ENCODE measurements at regions not wholly inside any gene's neighbourhood (a gene's known extent, or its start where the extent isn't known, plus 50 kb on each side); places are given as distances from the start of the nearest gene placed in this dataset.

DNA sequence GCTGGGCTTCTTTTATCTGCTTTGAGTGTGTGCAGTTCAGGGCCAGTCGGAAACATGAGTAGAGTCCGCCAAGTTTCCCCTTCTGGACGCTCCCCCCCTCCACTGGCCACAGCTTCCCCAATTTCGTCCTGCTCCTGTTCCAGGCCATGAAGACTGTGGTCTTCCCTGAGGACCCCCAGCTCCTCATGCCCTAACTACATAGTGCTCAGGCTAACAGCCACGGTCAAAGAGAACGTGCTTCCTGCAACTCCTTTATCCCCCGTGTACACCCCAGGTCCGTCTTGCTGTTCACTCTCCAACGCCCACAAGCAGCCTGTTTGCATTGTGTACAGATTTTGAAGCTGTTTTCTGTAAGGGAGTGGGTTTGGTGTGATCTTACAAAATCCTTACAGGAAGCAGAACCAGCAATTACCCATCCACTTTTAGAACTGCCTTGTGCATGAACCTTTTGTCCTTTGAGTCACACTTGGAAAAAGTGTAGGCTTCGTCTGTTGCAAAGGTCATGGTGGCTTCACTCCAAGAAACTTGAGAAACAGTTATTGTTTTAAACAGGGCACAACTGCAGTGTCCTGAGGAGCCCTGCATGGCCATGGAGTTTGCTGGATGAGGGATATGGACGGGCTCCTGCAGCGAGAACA is 77.0 kb upstream of the FAM20C start:
- H3K9me3 ChIP-seq, result no peaks in the 10 kb centered on the region
- H3K27me3 ChIP-seq (ENCODE audit: low read depth), result no peaks in the 10 kb centered on the region
- intact Hi-C loops (cut with DNase I), result no loop called here
- no peak overlapping the region for H3K4me3 ChIP-seq
- DNase-seq (no peak), ATAC-seq (peak; percentile 60 to 67)
- H3K4me1 ChIP-seq, result peaks cover 32% of the 10 kb centered on the region
- no peak for TF ChIP-seq CTCF (IDR thresholded peaks at IDR 0.05)
- H3K36me3 ChIP-seq, result no peaks in the 10 kb centered on the region
- H3K27ac ChIP-seq, result peak overlapping the region; percentile 16

DNA sequence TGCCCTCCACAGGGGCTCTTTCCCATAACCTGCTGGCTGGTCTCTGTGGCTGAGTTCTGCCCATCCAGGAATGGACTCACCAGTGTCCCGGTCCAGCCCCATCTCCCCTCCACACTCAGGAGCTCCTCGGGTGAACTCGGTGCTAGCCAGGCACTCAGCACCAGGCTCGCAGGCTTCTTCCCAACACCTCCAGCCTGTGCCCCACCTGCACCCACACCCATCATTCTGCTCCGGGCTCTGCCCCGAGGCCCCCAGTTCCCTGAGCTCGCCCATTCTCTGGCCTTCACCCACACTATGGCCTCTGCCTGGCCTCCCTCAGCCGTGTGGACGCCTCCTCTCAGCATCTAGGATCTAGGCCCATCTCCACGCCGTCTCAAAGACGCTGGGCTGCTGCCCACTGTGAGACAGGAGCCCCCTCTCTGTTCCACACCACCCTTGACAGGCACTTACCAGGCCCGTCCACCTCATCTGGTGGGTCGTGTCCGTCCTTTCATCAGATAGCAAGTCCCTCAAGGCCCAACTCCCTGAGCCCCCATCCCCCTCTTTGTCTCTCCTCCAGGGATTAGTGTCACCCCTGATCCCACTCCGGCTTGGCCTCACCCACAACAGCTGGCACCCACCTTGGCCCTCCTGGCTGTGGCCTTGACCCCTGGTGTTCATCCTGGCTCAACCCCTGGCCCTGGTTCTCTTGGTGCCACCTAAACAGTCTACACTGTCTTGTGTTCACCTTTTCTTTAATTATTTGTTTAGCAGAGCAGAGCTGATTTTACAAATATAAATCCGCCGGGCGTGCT is 76.0 kb upstream of the FAM20C start:
- no peak for TF ChIP-seq CTCF (IDR thresholded peaks at IDR 0.05)
- no peaks in the 10 kb centered on the region for H3K27me3 ChIP-seq (ENCODE audit: low read depth)
- ATAC-seq (no peak), DNase-seq (no peak)
- intact Hi-C loops (cut with DNase I), result no loop called here
- no peak overlapping the region for H3K27ac ChIP-seq
- H3K9me3 ChIP-seq, result no peaks in the 10 kb centered on the region
- no peaks in the 10 kb centered on the region for H3K36me3 ChIP-seq
- peaks cover 35% of the 10 kb centered on the region for H3K4me1 ChIP-seq
- no peak overlapping the region for H3K4me3 ChIP-seq

GRCh38 chr7:117836-118614 is 74.3 kb upstream of the FAM20C start:
- TF ChIP-seq CTCF (IDR thresholded peaks at IDR 0.05), result no peak
- H3K27me3 ChIP-seq (ENCODE audit: low read depth), result no peaks in the 10 kb centered on the region
- peaks cover 35% of the 10 kb centered on the region for H3K4me1 ChIP-seq
- DNase-seq (no peak), ATAC-seq (no peak)
- H3K9me3 ChIP-seq, result no peaks in the 10 kb centered on the region
- no peak overlapping the region for H3K4me3 ChIP-seq
- H3K36me3 ChIP-seq, result no peaks in the 10 kb centered on the region
- H3K27ac ChIP-seq, result no peak overlapping the region
- intact Hi-C loops (cut with DNase I), result no loop called here

- Histone ChIP-seq H3K36me3 (no peaks in the 10 kb centered on the region), H3K27ac (peak overlapping the region; percentile 73), H3K4me1 (peaks cover 35% of the 10 kb centered on the region)
Measured at GRCh38 chr7:118615-119391, 73.6 kb upstream of the FAM20C start.

More at GRCh38 chr7:118615-119391, 73.6 kb upstream of the FAM20C start:
- Histone ChIP-seq H3K4me3 (peak overlapping the region; percentile 17), H3K9me3 (no peaks in the 10 kb centered on the region), H3K27me3 (ENCODE audit: low read depth) (no peaks in the 10 kb centered on the region)
- peak in 1 of 2 donors; percentile 6 for ATAC-seq
- TF ChIP-seq CTCF (IDR thresholded peaks at IDR 0.05), result no peak
- intact Hi-C loops (cut with DNase I), result no loop called here
- no peak for DNase-seq

All from lower lobe of right lung (tissue), 2 donors.